ENCODE measurements at regions not wholly inside any gene's neighbourhood (a gene's known extent, or its start where the extent isn't known, plus 50 kb on each side); places are given as distances from the start of the nearest gene placed in this dataset.

- DNase-seq (ENCODE audit: low read depth, low spot score): no peak
Observed at GRCh38 chr11:80182901-80183300, 742.1 kb upstream of the TENM4 start.

- no peak for DNase-seq (ENCODE audit: low read depth, low spot score)
Observed at GRCh38 chr11:80173371-80174136, 732.7 kb upstream of the TENM4 start.

- no peak for DNase-seq (ENCODE audit: low read depth, low spot score)
Observed at GRCh38 chr11:80168796-80169195, 728.0 kb upstream of the TENM4 start.

GRCh38 chr11:80167766-80168165 is 726.9 kb upstream of the TENM4 start:
- DNase-seq (ENCODE audit: low read depth, low spot score): peak; percentile 85

GRCh38 chr11:80165744-80166143 is 724.9 kb upstream of the TENM4 start:
- no peak for DNase-seq (ENCODE audit: low read depth, low spot score)

- DNase-seq (ENCODE audit: low read depth, low spot score): peak; percentile 14
Observed at GRCh38 chr11:80163441-80163840, 722.6 kb upstream of the TENM4 start.

GRCh38 chr11:80163011-80163410 is 722.2 kb upstream of the TENM4 start:
- DNase-seq (ENCODE audit: low read depth, low spot score): peak; percentile 92

GRCh38 chr11:80162387-80162786 is 721.6 kb upstream of the TENM4 start:
- no peak for DNase-seq (ENCODE audit: low read depth, low spot score)

- DNase-seq (ENCODE audit: low read depth, low spot score): no peak
Observed at GRCh38 chr11:80157447-80157846, 716.6 kb upstream of the TENM4 start.

GRCh38 chr11:80156062-80156461 is 715.2 kb upstream of the TENM4 start:
- DNase-seq (ENCODE audit: low read depth, low spot score): no peak

- DNase-seq (ENCODE audit: low read depth, low spot score): peak; percentile 43
Observed at GRCh38 chr11:80155412-80156017, 714.7 kb upstream of the TENM4 start.

- DNase-seq (ENCODE audit: low read depth, low spot score): peak; percentile 67
Observed at GRCh38 chr11:80146232-80146631, 705.4 kb upstream of the TENM4 start.

- DNase-seq (ENCODE audit: low read depth, low spot score): no peak
Observed at GRCh38 chr11:80144897-80145594, 704.2 kb upstream of the TENM4 start.

GRCh38 chr11:80136991-80137390 is 696.2 kb upstream of the TENM4 start:
- peak; percentile 87 for DNase-seq (ENCODE audit: low read depth, low spot score)

GRCh38 chr11:80129396-80129795 is 688.6 kb upstream of the TENM4 start:
- DNase-seq (ENCODE audit: low read depth, low spot score): no peak

GRCh38 chr11:80122211-80122610 is 681.4 kb upstream of the TENM4 start:
- DNase-seq (ENCODE audit: low read depth, low spot score): peak; percentile 26

- no peak for DNase-seq (ENCODE audit: low read depth, low spot score)
Observed at GRCh38 chr11:80118073-80118472, 677.2 kb upstream of the TENM4 start.

- DNase-seq (ENCODE audit: low read depth, low spot score): no peak
Observed at GRCh38 chr11:80116796-80117195, 676.0 kb upstream of the TENM4 start.

- DNase-seq (ENCODE audit: low read depth, low spot score): no peak
Observed at GRCh38 chr11:80109652-80110051, 668.8 kb upstream of the TENM4 start.

GRCh38 chr11:80109031-80109430 is 668.2 kb upstream of the TENM4 start:
- DNase-seq (ENCODE audit: low read depth, low spot score): no peak

GRCh38 chr11:80107415-80107814 is 666.6 kb upstream of the TENM4 start:
- no peak for DNase-seq (ENCODE audit: low read depth, low spot score)

- no peak for DNase-seq (ENCODE audit: low read depth, low spot score)
Observed at GRCh38 chr11:80104191-80104590, 663.4 kb upstream of the TENM4 start.
